HCT116 (cell line): ENCODE measurements at regions not wholly inside any gene's neighbourhood (a gene's known extent, or its start where the extent isn't known, plus 50 kb on each side); places are given as distances from the start of the nearest gene placed in this dataset.

Source experiments
- EGR1 ChIP-seq: IDR thresholded peaks from 2 replicates; pipeline ENCODE4 v1.6.1; 2012; ENCODE audit warnings: low read depth
- ELF1 ChIP-seq: IDR thresholded peaks from 2 replicates; pipeline ENCODE4 v1.6.1; 2012; ENCODE audit warnings: low read depth, borderline replicate concordance
- MAX ChIP-seq: IDR thresholded peaks from 2 replicates; pipeline ENCODE4 v1.6.1; 2012
- POLR2A ChIP-seq: IDR thresholded peaks from 2 replicates; pipeline ENCODE4 v1.7.0; 2011; ENCODE audit warnings: borderline replicate concordance; ENCODE audit not compliant: insufficient read depth, insufficient read length; ENCODE audit errors: extremely low read depth
- RAD21 ChIP-seq: IDR thresholded peaks from 2 replicates; pipeline ENCODE4 v1.6.1; 2012; ENCODE audit warnings: low read depth, mild to moderate bottlenecking
- TF ChIP-seq, protein P1 (sequence below), 3 experiments: fragments of 200-600 bp in 1 of 3; sonication (generic) in 1 of 3; IDR thresholded peaks in 2 of 3; conservative IDR thresholded peaks in 1 of 3; 2 replicates each; pipeline ENCODE4 v1.5.1; 2012 to 2017; ENCODE audit warnings: low read depth in 2 of 3, low read length in 2 of 3, antibody characterized with exemption in 1 of 3, borderline replicate concordance in 1 of 3, control low read depth in 1 of 3, mild to moderate bottlenecking in 1 of 3, mixed read lengths in 1 of 3, mixed run types in 1 of 3, moderate library complexity in 1 of 3; ENCODE audit not compliant: insufficient read depth in 1 of 3
- TF ChIP-seq, protein P2 (sequence below): IDR thresholded peaks from 2 replicates; pipeline ENCODE4 v1.6.1; 2011; ENCODE audit warnings: mild to moderate bottlenecking, low read length, moderate library complexity; ENCODE audit not compliant: insufficient replicate concordance; ENCODE audit errors: extremely low read depth

- TF ChIP-seq, protein P1, sequence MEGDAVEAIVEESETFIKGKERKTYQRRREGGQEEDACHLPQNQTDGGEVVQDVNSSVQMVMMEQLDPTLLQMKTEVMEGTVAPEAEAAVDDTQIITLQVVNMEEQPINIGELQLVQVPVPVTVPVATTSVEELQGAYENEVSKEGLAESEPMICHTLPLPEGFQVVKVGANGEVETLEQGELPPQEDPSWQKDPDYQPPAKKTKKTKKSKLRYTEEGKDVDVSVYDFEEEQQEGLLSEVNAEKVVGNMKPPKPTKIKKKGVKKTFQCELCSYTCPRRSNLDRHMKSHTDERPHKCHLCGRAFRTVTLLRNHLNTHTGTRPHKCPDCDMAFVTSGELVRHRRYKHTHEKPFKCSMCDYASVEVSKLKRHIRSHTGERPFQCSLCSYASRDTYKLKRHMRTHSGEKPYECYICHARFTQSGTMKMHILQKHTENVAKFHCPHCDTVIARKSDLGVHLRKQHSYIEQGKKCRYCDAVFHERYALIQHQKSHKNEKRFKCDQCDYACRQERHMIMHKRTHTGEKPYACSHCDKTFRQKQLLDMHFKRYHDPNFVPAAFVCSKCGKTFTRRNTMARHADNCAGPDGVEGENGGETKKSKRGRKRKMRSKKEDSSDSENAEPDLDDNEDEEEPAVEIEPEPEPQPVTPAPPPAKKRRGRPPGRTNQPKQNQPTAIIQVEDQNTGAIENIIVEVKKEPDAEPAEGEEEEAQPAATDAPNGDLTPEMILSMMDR (IDR thresholded peaks at IDR 0.05 in 2 of 3, conservative IDR thresholded peaks at IDR 0.05 in 1 of 3; ENCODE audit: borderline replicate concordance in 1 of 3, insufficient read depth in 1 of 3, low read depth in 2 of 3, low read length in 2 of 3): no peak
- no peak for TF ChIP-seq MAX
- no peak for TF ChIP-seq EGR1
- no peak for TF ChIP-seq POLR2A
- TF ChIP-seq, protein P2, sequence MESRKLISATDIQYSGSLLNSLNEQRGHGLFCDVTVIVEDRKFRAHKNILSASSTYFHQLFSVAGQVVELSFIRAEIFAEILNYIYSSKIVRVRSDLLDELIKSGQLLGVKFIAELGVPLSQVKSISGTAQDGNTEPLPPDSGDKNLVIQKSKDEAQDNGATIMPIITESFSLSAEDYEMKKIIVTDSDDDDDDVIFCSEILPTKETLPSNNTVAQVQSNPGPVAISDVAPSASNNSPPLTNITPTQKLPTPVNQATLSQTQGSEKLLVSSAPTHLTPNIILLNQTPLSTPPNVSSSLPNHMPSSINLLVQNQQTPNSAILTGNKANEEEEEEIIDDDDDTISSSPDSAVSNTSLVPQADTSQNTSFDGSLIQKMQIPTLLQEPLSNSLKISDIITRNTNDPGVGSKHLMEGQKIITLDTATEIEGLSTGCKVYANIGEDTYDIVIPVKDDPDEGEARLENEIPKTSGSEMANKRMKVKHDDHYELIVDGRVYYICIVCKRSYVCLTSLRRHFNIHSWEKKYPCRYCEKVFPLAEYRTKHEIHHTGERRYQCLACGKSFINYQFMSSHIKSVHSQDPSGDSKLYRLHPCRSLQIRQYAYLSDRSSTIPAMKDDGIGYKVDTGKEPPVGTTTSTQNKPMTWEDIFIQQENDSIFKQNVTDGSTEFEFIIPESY: no peak
- no peak for TF ChIP-seq ELF1
- no peak for TF ChIP-seq RAD21
Observed at GRCh38 chr11:79683930-79684329, 243.1 kb upstream of the TENM4 start.
